GM12878 (cell line): ENCODE measurements at regions not wholly inside any gene's neighbourhood (a gene's known extent, or its start where the extent isn't known, plus 50 kb on each side); places are given as distances from the start of the nearest gene placed in this dataset.

ENCODE experiments used
- ATAC-seq: fragments of 200-7000 bp; cut with Tn5 transposase; 3 replicates; pipeline ENCODE4 v1.9.1; 2020; ENCODE audit warnings: mild to moderate bottlenecking, moderate library complexity
- BruUV-seq: library from RNA; stranded (reverse); fragments of 400-500 nt; replicated peaks from 2 replicates; lab custom pipeline; 2021; lab: Mats Ljungman, UMichigan
- CTCF ChIA-PET: fragments of 300-600 bp; sonication (Branson Sonifier 250); formaldehyde crosslinking; extraction: SDS; loops from one replicate; lab custom pipeline; 2021; ENCODE audit warnings: inconsistent platforms; lab: Yijun Ruan, JAX
- POLR2A ChIA-PET: fragments of 350-600 bp; formaldehyde crosslinking; extraction: SDS; loops from one replicate; lab custom pipeline; 2021; ENCODE audit warnings: inconsistent platforms; lab: Charles Lee
- RAD21 ChIA-PET: fragments of 300-600 bp; sonication (Branson Sonifier 250); formaldehyde crosslinking; loops from one replicate; lab custom pipeline; 2023; ENCODE audit warnings: antibody characterized with exemption; ENCODE audit not compliant: unreplicated experiment; lab: Charles Lee
- SMC1A ChIA-PET: fragments of 300-600 bp; sonication (Branson Sonifier 250); formaldehyde crosslinking; loops from one replicate; lab custom pipeline; 2023; ENCODE audit not compliant: unreplicated experiment, uncharacterized antibody; lab: Charles Lee
- DNase-seq: peaks from one replicate; pipeline ENCODE4 v3.0.0-alpha.2; 2011; ENCODE audit warnings: low read depth, low spot score
- FAIRE-seq: peaks from 3 replicates; lab custom pipeline; 2011; peaks lifted over from hg19 to GRCh38; lab: Jason Lieb, UNC
- H2AFZ ChIP-seq: 2 replicates; pipeline ENCODE4 v1.6.0; 2011; ENCODE audit warnings: low read depth, low read length, control low read depth; ENCODE audit not compliant: control insufficient read depth
- H3K27ac ChIP-seq: 2 replicates; pipeline ENCODE4 v1.5.1; 2011; ENCODE audit warnings: control low read depth; ENCODE audit not compliant: control insufficient read depth, insufficient read depth
- H3K27me3 ChIP-seq, 2 experiments: replicated peaks in 1 of 2; 2 replicates each; pipeline versions ENCODE4 v1.6.0 to v1.6.1; 2011; ENCODE audit warnings: low read length in 1 of 2; ENCODE audit not compliant: control insufficient read depth in 2 of 2, insufficient read depth in 2 of 2
- H3K36me3 ChIP-seq, 2 experiments: 2 replicates each; pipeline ENCODE4 v1.5.1; 2011; ENCODE audit warnings: low read length in 1 of 2; ENCODE audit not compliant: control insufficient read depth in 2 of 2, insufficient read depth in 2 of 2
- H3K4me1 ChIP-seq: 2 replicates; pipeline ENCODE4 v1.6.1; 2011; ENCODE audit warnings: mild to moderate bottlenecking, low read length, moderate library complexity, mixed read lengths; ENCODE audit not compliant: control insufficient read depth, insufficient read depth
- H3K4me2 ChIP-seq: 2 replicates; pipeline ENCODE4 v1.6.0; 2011; ENCODE audit warnings: control low read depth; ENCODE audit not compliant: control insufficient read depth, insufficient read depth
- H3K4me3 ChIP-seq: fragments of 200-600 bp; sonication (generic); 2 replicates; pipeline ENCODE4 v1.5.1; 2016
- H3K79me2 ChIP-seq: 2 replicates; pipeline ENCODE4 v1.6.0; 2011; ENCODE audit warnings: low read length; ENCODE audit not compliant: control insufficient read depth, insufficient read depth
- H3K9ac ChIP-seq: 2 replicates; pipeline ENCODE4 v1.8.0; 2011; ENCODE audit warnings: low read length, control low read depth, mixed read lengths; ENCODE audit not compliant: control insufficient read depth, insufficient read depth
- H3K9me3 ChIP-seq: replicated peaks from 3 replicates; pipeline ENCODE4 v1.5.1; 2011; ENCODE audit warnings: mild to moderate bottlenecking, low read length; ENCODE audit not compliant: control insufficient read depth, insufficient read depth
- H4K20me1 ChIP-seq: 2 replicates; pipeline ENCODE4 v1.6.0; 2011; ENCODE audit not compliant: control insufficient read depth, insufficient read depth
- POLR2AphosphoS5 ChIP-seq: IDR thresholded peaks from 2 replicates; pipeline ENCODE4 v1.6.1; 2011; ENCODE audit warnings: mild to moderate bottlenecking, low read length, inconsistent platforms
- STAT3 ChIP-seq: IDR thresholded peaks from 2 replicates; pipeline ENCODE4 v1.6.1; 2011; ENCODE audit warnings: low read depth, low read length, improper control_type of control experiment
- ZBTB11 ChIP-seq: fragments of 450-650 bp; formaldehyde crosslinking; IDR thresholded peaks from 2 replicates; pipeline ENCODE4 v1.5.0; 2022; ENCODE audit warnings: mild to moderate bottlenecking, missing genetic modification characterization
- WGBS: methylation state at CpG from one replicate; pipeline ENCODE4 v1.1.6; 2016; ENCODE audit warnings: low lambda C conversion rate; ENCODE audit not compliant: insufficient replicate concordance, insufficient coverage; ENCODE audit errors: missing lambda C conversion rate; 5-methylcytosine and 5-hydroxymethylcytosine counted together
- in situ Hi-C: fragments of 300-500 bp; cut with MboI; formaldehyde crosslinking; loops from 9 replicates; pipeline ENCODE4 v1.14.3; 2018; ENCODE audit warnings: mixed read lengths
- intact Hi-C: fragments of 100-400 bp; cut with micrococcal nuclease; formaldehyde crosslinking; loops from one replicate; pipeline ENCODE4 v1.14.2; 2022; ENCODE audit not compliant: unreplicated experiment

GRCh38 chr20:60209048-60209447, 250.8 kb downstream of the CDH26 start:
- H3K4me3 ChIP-seq = no peak overlapping the region
- ChIA-PET RAD21 (interaction anchor here (1.0 kb wide), 1 partner anchor 71 kb away, joined by 4 read pairs; no protein-coding TSS in a partner anchor), POLR2A (no interaction called here), CTCF (interaction anchor here (1.6 to 6.5 kb wide), 4 partner anchors 19 to 72 kb away, joined by 3 to 55 read pairs (median 23); no protein-coding TSS in a partner anchor), SMC1A (interaction anchor here (1.7 kb wide), 1 partner anchor 151 kb away, joined by 6 read pairs; no protein-coding TSS in a partner anchor)
- no peak for FAIRE-seq
- ATAC-seq = no peak
- no peaks in the 10 kb centered on the region for H3K36me3 ChIP-seq
- no TSS peak for BruUV-seq
- no peak for DNase-seq
- H4K20me1 ChIP-seq = no peaks in the 10 kb centered on the region
- TF ChIP-seq ZBTB11 (CRISPR knock-in tag) = no peak
- no peak for TF ChIP-seq POLR2AphosphoS5
- TF ChIP-seq STAT3 = no peak
- no peak overlapping the region for H3K4me2 ChIP-seq
- H3K9me3 ChIP-seq = no peaks in the 10 kb centered on the region
- H2AFZ ChIP-seq = no peak overlapping the region
- H3K9ac ChIP-seq = no peak overlapping the region
- in situ Hi-C loops = no loop called here
- intact Hi-C loops = no loop called here
- no peaks in the 10 kb centered on the region for H3K79me2 ChIP-seq
- no peaks in the 10 kb centered on the region for H3K27me3 ChIP-seq
- H3K27ac ChIP-seq = no peak overlapping the region
- WGBS = 0% methylated on average over 4 of the region's 4 CpGs
- no peaks in the 10 kb centered on the region for H3K4me1 ChIP-seq
